GM12878 (cell line): ENCODE measurements at regions not wholly inside any gene's neighbourhood (a gene's known extent, or its start where the extent isn't known, plus 50 kb on each side); places are given as distances from the start of the nearest gene placed in this dataset.

Source experiments
- ATAC-seq: fragments of 200-7000 bp; cut with Tn5 transposase; 3 replicates; pipeline ENCODE4 v1.9.1; 2020; ENCODE audit warnings: mild to moderate bottlenecking, moderate library complexity
- BruUV-seq: library from RNA; stranded (reverse); fragments of 400-500 nt; replicated peaks from 2 replicates; lab custom pipeline; 2021; lab: Mats Ljungman, UMichigan
- CTCF ChIA-PET: fragments of 300-600 bp; sonication (Branson Sonifier 250); formaldehyde crosslinking; extraction: SDS; loops from one replicate; lab custom pipeline; 2021; ENCODE audit warnings: inconsistent platforms; lab: Yijun Ruan, JAX
- POLR2A ChIA-PET: fragments of 350-600 bp; formaldehyde crosslinking; extraction: SDS; loops from one replicate; lab custom pipeline; 2021; ENCODE audit warnings: inconsistent platforms; lab: Charles Lee
- RAD21 ChIA-PET: fragments of 300-600 bp; sonication (Branson Sonifier 250); formaldehyde crosslinking; loops from one replicate; lab custom pipeline; 2023; ENCODE audit warnings: antibody characterized with exemption; ENCODE audit not compliant: unreplicated experiment; lab: Charles Lee
- SMC1A ChIA-PET: fragments of 300-600 bp; sonication (Branson Sonifier 250); formaldehyde crosslinking; loops from one replicate; lab custom pipeline; 2023; ENCODE audit not compliant: unreplicated experiment, uncharacterized antibody; lab: Charles Lee
- DNase-seq: peaks from one replicate; pipeline ENCODE4 v3.0.0-alpha.2; 2011; ENCODE audit warnings: low read depth, low spot score
- FAIRE-seq: peaks from 3 replicates; lab custom pipeline; 2011; peaks lifted over from hg19 to GRCh38; lab: Jason Lieb, UNC
- H2AFZ ChIP-seq: 2 replicates; pipeline ENCODE4 v1.6.0; 2011; ENCODE audit warnings: low read depth, low read length, control low read depth; ENCODE audit not compliant: control insufficient read depth
- H3K27ac ChIP-seq: 2 replicates; pipeline ENCODE4 v1.5.1; 2011; ENCODE audit warnings: control low read depth; ENCODE audit not compliant: control insufficient read depth, insufficient read depth
- H3K27me3 ChIP-seq, 2 experiments: replicated peaks in 1 of 2; 2 replicates each; pipeline versions ENCODE4 v1.6.0 to v1.6.1; 2011; ENCODE audit warnings: low read length in 1 of 2; ENCODE audit not compliant: control insufficient read depth in 2 of 2, insufficient read depth in 2 of 2
- H3K36me3 ChIP-seq, 2 experiments: 2 replicates each; pipeline ENCODE4 v1.5.1; 2011; ENCODE audit warnings: low read length in 1 of 2; ENCODE audit not compliant: control insufficient read depth in 2 of 2, insufficient read depth in 2 of 2
- H3K4me1 ChIP-seq: 2 replicates; pipeline ENCODE4 v1.6.1; 2011; ENCODE audit warnings: mild to moderate bottlenecking, low read length, moderate library complexity, mixed read lengths; ENCODE audit not compliant: control insufficient read depth, insufficient read depth
- H3K4me2 ChIP-seq: 2 replicates; pipeline ENCODE4 v1.6.0; 2011; ENCODE audit warnings: control low read depth; ENCODE audit not compliant: control insufficient read depth, insufficient read depth
- H3K4me3 ChIP-seq: fragments of 200-600 bp; sonication (generic); 2 replicates; pipeline ENCODE4 v1.5.1; 2016
- H3K79me2 ChIP-seq: 2 replicates; pipeline ENCODE4 v1.6.0; 2011; ENCODE audit warnings: low read length; ENCODE audit not compliant: control insufficient read depth, insufficient read depth
- H3K9ac ChIP-seq: 2 replicates; pipeline ENCODE4 v1.8.0; 2011; ENCODE audit warnings: low read length, control low read depth, mixed read lengths; ENCODE audit not compliant: control insufficient read depth, insufficient read depth
- H3K9me3 ChIP-seq: replicated peaks from 3 replicates; pipeline ENCODE4 v1.5.1; 2011; ENCODE audit warnings: mild to moderate bottlenecking, low read length; ENCODE audit not compliant: control insufficient read depth, insufficient read depth
- H4K20me1 ChIP-seq: 2 replicates; pipeline ENCODE4 v1.6.0; 2011; ENCODE audit not compliant: control insufficient read depth, insufficient read depth
- CBX3 ChIP-seq: fragments of 200-600 bp; sonication (generic); IDR thresholded peaks from 2 replicates; pipeline ENCODE4 v1.6.1; 2016; ENCODE audit warnings: low read depth, borderline replicate concordance
- CREB1 ChIP-seq: IDR thresholded peaks from 2 replicates; pipeline ENCODE4 v1.6.1; 2012; ENCODE audit warnings: low read depth, mild to moderate bottlenecking, inconsistent platforms
- JUND ChIP-seq: IDR thresholded peaks from 2 replicates; pipeline ENCODE4 v1.6.1; 2012; ENCODE audit warnings: low read depth, mild to moderate bottlenecking, low read length, improper control_type of control experiment, moderate library complexity
- NFXL1 ChIP-seq: fragments of 450-650 bp; IDR thresholded peaks from 2 replicates; pipeline ENCODE4 v1.6.1; 2017; ENCODE audit warnings: antibody characterized with exemption, mild to moderate bottlenecking, borderline replicate concordance
- NR2C1 ChIP-seq: fragments of 450-650 bp; IDR thresholded peaks from 2 replicates; pipeline ENCODE4 v1.6.1; 2017; ENCODE audit warnings: antibody characterized with exemption, mild to moderate bottlenecking, moderate library complexity
- PAX5 ChIP-seq: IDR thresholded peaks from 2 replicates; pipeline ENCODE4 v1.6.1; 2011; ENCODE audit warnings: low read depth, low read length, borderline replicate concordance
- RFX5 ChIP-seq: IDR thresholded peaks from 2 replicates; pipeline ENCODE4 v1.6.1; 2011; ENCODE audit warnings: low read depth, low read length, improper control_type of control experiment
- SREBF2 ChIP-seq: IDR thresholded peaks from 2 replicates; pipeline ENCODE4 v1.6.1; 2012; ENCODE audit warnings: mild to moderate bottlenecking, low read length
- SUPT20H ChIP-seq: IDR thresholded peaks from 2 replicates; pipeline ENCODE4 v1.6.1; 2011; ENCODE audit warnings: low read depth, mild to moderate bottlenecking, low read length, moderate library complexity, borderline replicate concordance; ENCODE audit not compliant: control insufficient read depth
- TARDBP ChIP-seq: IDR thresholded peaks from 2 replicates; pipeline ENCODE4 v1.6.1; 2016; ENCODE audit warnings: borderline replicate concordance
- TCF3 ChIP-seq: IDR thresholded peaks from 2 replicates; pipeline ENCODE4 v1.6.1; 2012; ENCODE audit warnings: low read depth, mild to moderate bottlenecking, low read length, borderline replicate concordance; ENCODE audit not compliant: insufficient read depth
- WRNIP1 ChIP-seq: IDR thresholded peaks from 2 replicates; pipeline ENCODE4 v1.6.1; 2011; ENCODE audit warnings: low read depth, low read length, improper control_type of control experiment, borderline replicate concordance
- ZNF622 ChIP-seq: fragments of 450-650 bp; IDR thresholded peaks from 2 replicates; pipeline ENCODE4 v1.6.1; 2017; ENCODE audit warnings: mild to moderate bottlenecking, inconsistent platforms
- WGBS: methylation state at CpG from one replicate; pipeline ENCODE4 v1.1.6; 2016; ENCODE audit warnings: low lambda C conversion rate; ENCODE audit not compliant: insufficient replicate concordance, insufficient coverage; ENCODE audit errors: missing lambda C conversion rate; 5-methylcytosine and 5-hydroxymethylcytosine counted together
- in situ Hi-C: fragments of 300-500 bp; cut with MboI; formaldehyde crosslinking; loops from 9 replicates; pipeline ENCODE4 v1.14.3; 2018; ENCODE audit warnings: mixed read lengths
- intact Hi-C: fragments of 100-400 bp; cut with micrococcal nuclease; formaldehyde crosslinking; loops from one replicate; pipeline ENCODE4 v1.14.2; 2022; ENCODE audit not compliant: unreplicated experiment
- TF ChIP-seq, protein P1 (sequence below): fragments of 450-650 bp; IDR thresholded peaks from 2 replicates; pipeline ENCODE4 v1.6.1; 2017; ENCODE audit warnings: mild to moderate bottlenecking
- TF ChIP-seq, protein P2 (sequence below): fragments of 450-650 bp; IDR thresholded peaks from 2 replicates; pipeline ENCODE4 v1.6.1; 2017; ENCODE audit warnings: mild to moderate bottlenecking, low read depth, inconsistent platforms; ENCODE audit not compliant: poor library complexity, severe bottlenecking
- TF ChIP-seq, protein P3 (sequence below): IDR thresholded peaks from 2 replicates; pipeline ENCODE4 v1.6.1; 2012; ENCODE audit warnings: low read length, inconsistent platforms

DNA sequence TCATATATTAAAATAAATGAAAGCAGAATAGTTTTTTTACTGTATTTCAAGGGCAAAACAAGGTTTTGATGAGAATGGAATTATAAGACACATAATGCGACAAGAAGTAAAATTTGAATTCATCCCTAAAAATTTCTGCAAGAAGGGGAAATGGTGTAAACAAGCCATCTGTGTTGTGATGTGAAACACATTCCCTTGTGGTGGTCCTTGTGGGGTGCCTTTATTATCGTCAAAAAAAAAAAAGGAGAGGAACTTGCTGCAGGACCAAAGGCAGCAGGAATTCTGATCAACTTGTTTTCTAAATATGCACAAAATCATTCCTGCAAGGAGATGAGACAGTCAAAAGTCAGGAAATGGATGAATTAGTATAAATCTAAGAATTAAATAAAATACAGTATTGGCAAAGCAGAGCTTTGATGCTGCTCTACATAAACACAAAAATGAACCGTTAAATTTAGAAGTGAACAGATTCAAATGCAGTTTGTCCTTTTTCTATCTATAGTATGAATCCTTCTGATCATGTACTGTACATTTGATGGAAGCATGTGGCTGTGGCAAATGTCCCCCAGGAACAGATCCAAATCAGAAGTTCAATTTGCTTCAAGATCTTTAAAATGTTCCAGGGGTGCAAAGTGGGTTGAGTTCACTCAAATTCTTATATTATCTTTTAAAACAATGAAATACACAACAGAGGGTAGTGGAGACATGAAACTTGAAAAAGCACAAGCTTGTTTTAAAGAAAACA, 818.8 kb downstream of the PLCL1 start (continued):
- TF ChIP-seq SUPT20H = no peak
- TF ChIP-seq, all 136 proteins: peak for 0

DNA sequence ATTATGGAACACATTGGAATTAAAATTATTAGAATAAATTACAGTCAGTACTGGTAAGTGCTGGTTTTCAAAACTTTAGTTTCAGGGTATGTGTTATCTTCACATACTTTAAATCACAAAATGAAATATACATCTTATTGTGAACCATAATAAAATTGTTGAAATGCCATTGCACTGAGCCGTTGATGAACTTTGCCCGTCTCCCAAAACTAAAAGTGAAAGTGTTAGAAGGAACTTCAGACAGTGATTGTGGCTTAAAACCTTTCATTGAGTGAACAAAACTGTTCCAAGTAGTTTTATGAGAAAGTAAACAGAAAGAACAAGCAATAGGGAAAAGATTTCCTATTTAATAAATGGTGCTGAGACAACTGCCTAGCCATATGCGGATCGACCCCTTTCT, 811.6 kb downstream of the PLCL1 start:
- WGBS = 37% methylated on average over 4 of the region's 4 CpGs
- intact Hi-C loops (no loop called here), in situ Hi-C loops (no loop called here)
- no peaks in the 10 kb centered on the region for H3K79me2 ChIP-seq
- H2AFZ ChIP-seq = no peak overlapping the region
- ATAC-seq (peak; percentile 78), FAIRE-seq (peak; percentile 44), DNase-seq (no peak)
- no peaks in the 10 kb centered on the region for H3K9me3 ChIP-seq
- no peak overlapping the region for H3K27ac ChIP-seq
- TF ChIP-seq RFX5 (no peak), SREBF2 (no peak), WRNIP1 (no peak), CBX3 (no peak), TARDBP (no peak), JUND (no peak), PAX5 (no peak), CREB1 (no peak), ZNF622 (no peak), TCF3 (no peak), NR2C1 (peak; percentile 32; the same call in 1 of the 2 replicates), NFXL1 (no peak)
- TF ChIP-seq, protein P1, sequence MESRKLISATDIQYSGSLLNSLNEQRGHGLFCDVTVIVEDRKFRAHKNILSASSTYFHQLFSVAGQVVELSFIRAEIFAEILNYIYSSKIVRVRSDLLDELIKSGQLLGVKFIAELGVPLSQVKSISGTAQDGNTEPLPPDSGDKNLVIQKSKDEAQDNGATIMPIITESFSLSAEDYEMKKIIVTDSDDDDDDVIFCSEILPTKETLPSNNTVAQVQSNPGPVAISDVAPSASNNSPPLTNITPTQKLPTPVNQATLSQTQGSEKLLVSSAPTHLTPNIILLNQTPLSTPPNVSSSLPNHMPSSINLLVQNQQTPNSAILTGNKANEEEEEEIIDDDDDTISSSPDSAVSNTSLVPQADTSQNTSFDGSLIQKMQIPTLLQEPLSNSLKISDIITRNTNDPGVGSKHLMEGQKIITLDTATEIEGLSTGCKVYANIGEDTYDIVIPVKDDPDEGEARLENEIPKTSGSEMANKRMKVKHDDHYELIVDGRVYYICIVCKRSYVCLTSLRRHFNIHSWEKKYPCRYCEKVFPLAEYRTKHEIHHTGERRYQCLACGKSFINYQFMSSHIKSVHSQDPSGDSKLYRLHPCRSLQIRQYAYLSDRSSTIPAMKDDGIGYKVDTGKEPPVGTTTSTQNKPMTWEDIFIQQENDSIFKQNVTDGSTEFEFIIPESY = no peak
- TF ChIP-seq, protein P2, sequence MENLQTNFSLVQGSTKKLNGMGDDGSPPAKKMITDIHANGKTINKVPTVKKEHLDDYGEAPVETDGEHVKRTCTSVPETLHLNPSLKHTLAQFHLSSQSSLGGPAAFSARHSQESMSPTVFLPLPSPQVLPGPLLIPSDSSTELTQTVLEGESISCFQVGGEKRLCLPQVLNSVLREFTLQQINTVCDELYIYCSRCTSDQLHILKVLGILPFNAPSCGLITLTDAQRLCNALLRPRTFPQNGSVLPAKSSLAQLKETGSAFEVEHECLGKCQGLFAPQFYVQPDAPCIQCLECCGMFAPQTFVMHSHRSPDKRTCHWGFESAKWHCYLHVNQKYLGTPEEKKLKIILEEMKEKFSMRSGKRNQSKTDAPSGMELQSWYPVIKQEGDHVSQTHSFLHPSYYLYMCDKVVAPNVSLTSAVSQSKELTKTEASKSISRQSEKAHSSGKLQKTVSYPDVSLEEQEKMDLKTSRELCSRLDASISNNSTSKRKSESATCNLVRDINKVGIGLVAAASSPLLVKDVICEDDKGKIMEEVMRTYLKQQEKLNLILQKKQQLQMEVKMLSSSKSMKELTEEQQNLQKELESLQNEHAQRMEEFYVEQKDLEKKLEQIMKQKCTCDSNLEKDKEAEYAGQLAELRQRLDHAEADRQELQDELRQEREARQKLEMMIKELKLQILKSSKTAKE = peak; percentile 18
- TF ChIP-seq, protein P3, sequence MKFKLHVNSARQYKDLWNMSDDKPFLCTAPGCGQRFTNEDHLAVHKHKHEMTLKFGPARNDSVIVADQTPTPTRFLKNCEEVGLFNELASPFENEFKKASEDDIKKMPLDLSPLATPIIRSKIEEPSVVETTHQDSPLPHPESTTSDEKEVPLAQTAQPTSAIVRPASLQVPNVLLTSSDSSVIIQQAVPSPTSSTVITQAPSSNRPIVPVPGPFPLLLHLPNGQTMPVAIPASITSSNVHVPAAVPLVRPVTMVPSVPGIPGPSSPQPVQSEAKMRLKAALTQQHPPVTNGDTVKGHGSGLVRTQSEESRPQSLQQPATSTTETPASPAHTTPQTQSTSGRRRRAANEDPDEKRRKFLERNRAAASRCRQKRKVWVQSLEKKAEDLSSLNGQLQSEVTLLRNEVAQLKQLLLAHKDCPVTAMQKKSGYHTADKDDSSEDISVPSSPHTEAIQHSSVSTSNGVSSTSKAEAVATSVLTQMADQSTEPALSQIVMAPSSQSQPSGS = no peak
- ChIA-PET POLR2A (no interaction called here), RAD21 (interaction anchor here (1.2 kb wide), 1 partner anchor 88 kb away, joined by 3 read pairs; no protein-coding TSS in a partner anchor), SMC1A (interaction anchor here (0.6 to 1.8 kb wide), 2 partner anchors 42 to 672 kb away, joined by 3 to 7 read pairs; no protein-coding TSS in a partner anchor), CTCF (interaction anchor here (0.7 kb wide), 1 partner anchor 42 kb away, joined by 3 read pairs; no protein-coding TSS in a partner anchor)
- H3K4me2 ChIP-seq = no peak overlapping the region; the same call in 1 of the 2 replicates
- H3K9ac ChIP-seq = no peak overlapping the region
- H3K36me3 ChIP-seq = no peaks in the 10 kb centered on the region
- H3K27me3 ChIP-seq = no peaks in the 10 kb centered on the region; a peak in 1 of 4 replicates
- no peak overlapping the region for H3K4me3 ChIP-seq
- H4K20me1 ChIP-seq = no peaks in the 10 kb centered on the region
- H3K4me1 ChIP-seq = no peaks in the 10 kb centered on the region
- BruUV-seq = no TSS peak
